ENCODE measurements at regions not wholly inside any gene's neighbourhood (a gene's known extent, or its start where the extent isn't known, plus 50 kb on each side); places are given as distances from the start of the nearest gene placed in this dataset.

DNA sequence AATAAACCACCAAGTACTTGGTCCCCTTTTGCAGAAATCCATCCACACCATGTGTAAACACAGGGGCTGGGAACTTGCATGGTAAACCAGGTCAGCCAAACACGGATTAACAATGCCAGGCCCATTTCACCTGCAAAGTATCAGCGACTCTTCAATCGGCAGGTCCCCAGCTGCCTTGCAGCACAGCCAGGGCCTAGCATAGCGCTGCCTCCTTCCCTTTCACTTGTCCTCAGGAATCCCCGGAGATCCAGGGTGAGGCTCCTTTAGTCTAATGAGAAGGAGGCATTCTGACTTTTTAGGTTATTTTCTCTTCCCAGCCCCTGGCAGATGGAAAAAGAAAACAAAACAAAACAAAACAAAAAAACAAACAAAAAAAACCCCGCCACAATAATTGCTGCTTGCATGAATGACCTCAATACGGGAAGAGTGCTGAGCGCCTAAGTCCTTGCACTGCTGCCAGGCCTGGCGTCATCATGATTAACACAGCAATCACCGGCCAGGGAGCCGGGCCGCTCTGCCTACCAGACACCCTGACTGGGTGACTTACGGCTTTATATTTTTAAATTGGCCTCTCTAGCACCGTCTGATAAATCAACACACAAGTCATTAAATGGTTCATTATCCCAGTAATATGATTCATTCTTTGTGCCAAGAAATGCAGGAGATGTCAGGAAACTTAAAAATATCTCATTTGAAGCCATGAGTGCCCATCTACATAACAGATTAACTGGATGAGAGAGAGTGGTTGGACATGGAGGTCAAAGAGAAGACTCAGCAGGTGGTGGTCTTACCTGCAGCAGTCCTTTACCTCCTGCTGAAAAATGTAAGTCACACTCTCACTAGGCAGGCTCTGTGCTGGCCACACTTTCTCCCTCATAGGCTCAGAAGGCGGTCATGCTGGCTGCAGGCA is 692.7 kb downstream of the UQCRFS1 start:
- Histone ChIP-seq H3K9me2 (ENCODE audit: insufficient read depth) (no peaks in the 10 kb centered on the region), H3K36me3 (ENCODE audit: low read depth) (no peaks in the 10 kb centered on the region), H3K4me2 (no peak overlapping the region), H2AFZ (no peak overlapping the region), H3K4me3 (no peak overlapping the region), H3K27ac (no peak overlapping the region), H3K9me3 (ENCODE audit: insufficient read depth, low read depth) (no peaks in the 10 kb centered on the region), H3F3A (ENCODE audit: insufficient read depth, low read depth) (no peaks in the 10 kb centered on the region), H3K27me3 (ENCODE audit: insufficient read depth, low read depth) (peaks cover 55% of the 10 kb centered on the region), H3K79me2 (ENCODE audit: low read depth) (no peaks in the 10 kb centered on the region), H3K4me1 (replicated peaks; ENCODE audit: insufficient read depth) (no peaks in the 10 kb centered on the region), H4K20me1 (ENCODE audit: insufficient read depth) (no peaks in the 10 kb centered on the region)
- intact Hi-C loops (cut with micrococcal nuclease; ENCODE audit: unreplicated experiment) = no loop called here
- CTCF ChIA-PET = no interaction called here
- TF ChIP-seq EZH2 (IDR thresholded peaks at IDR 0.05; ENCODE audit: low read depth) = no peak
- TF ChIP-seq, protein P1, sequence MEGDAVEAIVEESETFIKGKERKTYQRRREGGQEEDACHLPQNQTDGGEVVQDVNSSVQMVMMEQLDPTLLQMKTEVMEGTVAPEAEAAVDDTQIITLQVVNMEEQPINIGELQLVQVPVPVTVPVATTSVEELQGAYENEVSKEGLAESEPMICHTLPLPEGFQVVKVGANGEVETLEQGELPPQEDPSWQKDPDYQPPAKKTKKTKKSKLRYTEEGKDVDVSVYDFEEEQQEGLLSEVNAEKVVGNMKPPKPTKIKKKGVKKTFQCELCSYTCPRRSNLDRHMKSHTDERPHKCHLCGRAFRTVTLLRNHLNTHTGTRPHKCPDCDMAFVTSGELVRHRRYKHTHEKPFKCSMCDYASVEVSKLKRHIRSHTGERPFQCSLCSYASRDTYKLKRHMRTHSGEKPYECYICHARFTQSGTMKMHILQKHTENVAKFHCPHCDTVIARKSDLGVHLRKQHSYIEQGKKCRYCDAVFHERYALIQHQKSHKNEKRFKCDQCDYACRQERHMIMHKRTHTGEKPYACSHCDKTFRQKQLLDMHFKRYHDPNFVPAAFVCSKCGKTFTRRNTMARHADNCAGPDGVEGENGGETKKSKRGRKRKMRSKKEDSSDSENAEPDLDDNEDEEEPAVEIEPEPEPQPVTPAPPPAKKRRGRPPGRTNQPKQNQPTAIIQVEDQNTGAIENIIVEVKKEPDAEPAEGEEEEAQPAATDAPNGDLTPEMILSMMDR (conservative IDR thresholded peaks at IDR 0.05) = no peak
- POLR2A ChIA-PET (ENCODE audit: unreplicated experiment) = no interaction called here
- BruUV-seq (replicated peaks) = no TSS peak
- DNase-seq = no peak

DNA sequence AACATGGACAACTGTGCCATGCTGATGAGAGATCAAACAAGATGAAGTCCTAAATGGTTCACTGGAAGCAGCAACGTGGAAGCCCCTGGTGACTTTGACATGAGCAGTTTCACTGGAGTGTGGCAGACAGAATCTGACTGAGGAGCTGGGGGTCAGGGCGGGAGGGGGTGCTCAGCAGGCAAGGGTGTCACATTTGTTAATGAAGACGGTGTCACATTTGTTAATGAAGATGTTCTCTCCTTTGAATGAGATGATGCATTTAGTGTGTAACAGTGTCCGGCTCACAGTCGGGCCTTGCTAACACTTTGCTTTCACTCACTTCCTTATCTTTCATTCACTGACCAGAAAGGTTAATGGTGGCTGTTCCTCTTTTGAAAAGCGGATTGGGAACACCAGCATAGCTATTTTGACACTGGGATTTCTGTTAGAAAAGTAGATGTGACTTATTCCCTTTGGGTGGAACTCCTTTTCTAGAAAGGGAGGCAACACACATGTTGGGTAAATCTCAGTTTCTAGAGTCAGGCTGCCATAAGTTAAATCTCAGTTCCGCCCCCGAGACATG is 693.7 kb downstream of the UQCRFS1 start:
- Histone ChIP-seq H4K20me1 (ENCODE audit: insufficient read depth) (no peaks in the 10 kb centered on the region), H2AFZ (no peak overlapping the region), H3K4me3 (no peak overlapping the region), H3K4me2 (no peak overlapping the region), H3K27ac (no peak overlapping the region), H3F3A (ENCODE audit: insufficient read depth, low read depth) (no peaks in the 10 kb centered on the region), H3K9me2 (ENCODE audit: insufficient read depth) (no peaks in the 10 kb centered on the region), H3K79me2 (ENCODE audit: low read depth) (no peaks in the 10 kb centered on the region), H3K27me3 (ENCODE audit: insufficient read depth, low read depth) (peaks cover 55% of the 10 kb centered on the region), H3K36me3 (ENCODE audit: low read depth) (no peaks in the 10 kb centered on the region), H3K9me3 (ENCODE audit: insufficient read depth, low read depth) (no peaks in the 10 kb centered on the region), H3K4me1 (replicated peaks; ENCODE audit: insufficient read depth) (no peaks in the 10 kb centered on the region)
- POLR2A ChIA-PET (ENCODE audit: unreplicated experiment) = no interaction called here
- CTCF ChIA-PET = no interaction called here
- DNase-seq = no peak
- TF ChIP-seq, protein P1 (conservative IDR thresholded peaks at IDR 0.05) = no peak
- no peak for TF ChIP-seq EZH2 (IDR thresholded peaks at IDR 0.05; ENCODE audit: low read depth)
- intact Hi-C loops (cut with micrococcal nuclease; ENCODE audit: unreplicated experiment) = no loop called here
- BruUV-seq (replicated peaks) = no TSS peak

DNA sequence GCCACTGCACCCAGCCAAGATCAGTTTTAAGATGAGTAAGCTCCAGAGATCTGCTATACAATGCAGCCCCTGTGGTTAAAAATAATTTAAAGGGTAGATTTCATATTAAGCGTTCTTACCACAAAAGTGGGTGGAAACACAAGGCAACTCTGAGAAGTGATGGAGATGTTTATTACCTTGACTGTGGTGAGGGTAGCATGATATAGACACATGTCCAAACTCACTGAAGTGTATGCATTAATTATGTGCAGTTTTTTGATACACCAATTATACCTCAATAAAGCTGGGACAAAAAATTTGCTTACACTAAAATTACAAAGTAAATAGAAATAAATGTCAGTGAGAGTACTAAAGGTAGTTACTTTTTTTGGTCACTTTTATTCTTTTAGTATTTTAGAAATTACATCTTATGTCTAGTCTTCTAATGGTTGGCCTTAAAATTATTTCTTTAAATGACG is 696.5 kb downstream of the UQCRFS1 start:
- no peak overlapping the region for H3K4me2 ChIP-seq
- H3K27ac ChIP-seq = no peak overlapping the region
- ChIA-PET POLR2A (ENCODE audit: unreplicated experiment) (no interaction called here), CTCF (no interaction called here)
- TF ChIP-seq, protein P1 (conservative IDR thresholded peaks at IDR 0.05) = no peak
- no peak for TF ChIP-seq EZH2 (IDR thresholded peaks at IDR 0.05; ENCODE audit: low read depth)
- no peaks in the 10 kb centered on the region for H3K9me2 ChIP-seq (ENCODE audit: insufficient read depth)
- no peaks in the 10 kb centered on the region for H3K4me1 ChIP-seq (replicated peaks; ENCODE audit: insufficient read depth)
- no peaks in the 10 kb centered on the region for H3F3A ChIP-seq (ENCODE audit: insufficient read depth, low read depth)
- H3K9me3 ChIP-seq (ENCODE audit: insufficient read depth, low read depth) = no peaks in the 10 kb centered on the region
- H3K36me3 ChIP-seq (ENCODE audit: low read depth) = no peaks in the 10 kb centered on the region
- peaks cover 32% of the 10 kb centered on the region for H3K27me3 ChIP-seq (ENCODE audit: insufficient read depth, low read depth)
- DNase-seq = no peak
- H4K20me1 ChIP-seq (ENCODE audit: insufficient read depth) = no peaks in the 10 kb centered on the region
- no TSS peak for BruUV-seq (replicated peaks)
- H3K79me2 ChIP-seq (ENCODE audit: low read depth) = no peaks in the 10 kb centered on the region
- no peak overlapping the region for H2AFZ ChIP-seq
- intact Hi-C loops (cut with micrococcal nuclease; ENCODE audit: unreplicated experiment) = no loop called here
- no peak overlapping the region for H3K4me3 ChIP-seq

Measured in PC-9 (cell line).